KBM-7 (cell line): ENCODE measurements at regions not wholly inside any gene's neighbourhood (a gene's known extent, or its start where the extent isn't known, plus 50 kb on each side); places are given as distances from the start of the nearest gene placed in this dataset.

Experiments
- DNase-seq: peaks from one replicate; pipeline ENCODE4 v3.0.0-alpha.2; 2015
- in situ Hi-C: fragments of 300-500 bp; cut with MboI; formaldehyde crosslinking; loops from 2 replicates; pipeline ENCODE4 v1.14.3; 2020; ENCODE audit warnings: low sequenced_read_pairs, low pct_unique_long_range_greater_than_20kb, mixed read lengths

DNA sequence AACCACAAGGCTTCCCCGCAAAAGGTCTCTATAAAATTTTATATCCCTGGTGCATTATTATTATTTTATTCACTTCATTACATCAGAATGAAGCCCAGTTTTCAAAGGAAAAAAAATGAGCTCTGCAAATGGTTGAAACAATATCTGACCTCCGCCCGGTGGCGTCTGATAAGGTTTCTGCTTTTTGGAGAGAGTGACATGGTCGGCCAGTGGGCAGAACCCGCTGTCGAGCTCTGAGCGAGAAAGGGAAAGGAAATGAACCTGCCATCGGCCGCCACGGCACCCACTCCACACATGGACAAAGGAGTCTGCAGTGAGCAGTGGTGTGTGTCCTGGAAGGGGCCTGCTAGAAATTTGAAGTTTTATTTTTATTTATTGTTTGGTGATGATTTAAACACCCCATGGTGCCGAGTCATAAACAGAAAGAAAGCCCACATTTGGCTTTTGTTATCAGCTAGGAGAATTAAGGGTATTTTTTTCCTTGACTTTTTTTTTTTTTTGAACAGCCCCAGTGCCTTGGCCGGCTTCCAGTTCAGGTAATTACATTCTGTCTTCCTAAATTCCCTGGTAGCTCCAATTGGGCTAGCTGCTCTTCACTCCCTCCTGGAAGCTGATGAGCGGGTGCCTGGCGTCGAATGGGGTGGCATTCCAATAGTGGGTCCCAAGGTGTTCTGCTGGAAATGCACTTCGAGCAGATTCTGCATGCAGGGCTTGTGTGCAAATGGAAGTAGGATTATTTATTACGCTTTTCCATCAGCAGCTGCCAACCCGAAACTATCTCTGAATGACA lies 149.4 kb upstream of the MKI67 start:
- DNase-seq, result no peak
- in situ Hi-C loops, result no loop called here

DNA sequence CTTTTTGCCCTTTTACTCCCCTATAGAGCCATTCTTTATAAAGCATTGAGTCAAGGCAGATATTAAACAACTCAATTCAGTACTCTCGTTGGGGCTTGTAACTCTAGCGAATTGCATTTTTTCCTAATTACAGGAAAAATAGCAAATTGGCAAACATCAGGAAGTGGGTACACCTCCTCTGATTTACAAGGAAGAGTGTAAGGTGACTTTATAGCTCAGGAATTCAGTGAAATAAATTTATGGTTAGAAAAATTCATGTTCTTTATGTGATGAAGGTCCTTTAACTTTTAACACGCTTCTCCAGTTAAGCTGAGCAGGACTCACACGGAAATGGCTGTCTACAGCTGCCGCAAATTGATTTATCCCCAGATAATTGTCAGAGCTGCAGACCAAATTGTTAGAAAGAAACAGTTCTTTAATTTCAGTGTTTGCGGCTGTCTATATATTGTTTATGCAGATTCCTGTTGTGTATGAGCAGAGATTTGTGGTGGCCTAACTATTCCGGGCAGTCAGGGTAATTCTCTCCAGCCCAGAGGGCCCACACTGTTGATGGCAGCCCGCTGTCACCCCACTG lies 151.1 kb upstream of the MKI67 start:
- no peak for DNase-seq
- in situ Hi-C loops, result no loop called here

DNA sequence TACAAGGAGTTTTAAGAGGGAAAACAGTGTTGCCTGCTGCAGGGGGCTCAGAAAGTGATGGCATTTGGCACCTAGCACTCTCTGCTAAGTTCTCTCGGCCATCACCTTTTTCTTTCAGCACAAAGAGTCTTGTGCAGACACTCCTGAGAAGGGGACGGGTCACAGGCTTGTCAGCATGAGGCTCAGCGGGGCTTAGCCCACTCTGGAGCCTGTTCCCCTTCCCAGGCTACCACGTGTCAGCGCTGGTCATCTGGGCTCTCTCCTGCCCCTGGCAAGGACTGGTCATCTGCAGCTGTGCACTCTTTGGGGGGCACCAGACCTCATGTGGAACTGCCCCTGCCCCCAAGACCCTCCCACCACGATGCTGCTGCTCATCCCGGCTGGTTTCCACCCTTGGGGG lies 152.1 kb upstream of the MKI67 start:
- no peak for DNase-seq
- in situ Hi-C loops, result no loop called here

DNA sequence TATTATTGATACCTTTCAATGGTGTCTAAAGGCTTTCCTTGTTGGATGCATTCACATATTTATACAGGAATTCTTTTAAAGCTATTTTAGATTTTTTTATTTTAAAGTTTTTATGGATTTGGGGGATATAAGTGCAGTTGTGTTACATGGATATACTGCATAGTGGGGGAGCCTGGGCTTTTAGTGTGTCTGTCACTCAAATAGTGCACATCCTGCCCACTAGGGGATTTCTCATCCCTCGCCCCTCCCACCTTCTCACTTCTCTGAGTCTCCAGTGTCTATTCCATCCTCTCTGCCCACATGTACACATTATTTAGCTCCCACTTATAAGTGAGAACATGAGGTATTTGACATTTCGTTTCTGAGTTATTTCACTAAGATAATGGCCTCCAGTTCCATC lies 154.0 kb upstream of the MKI67 start:
- in situ Hi-C loops, result no loop called here
- no peak for DNase-seq

DNA sequence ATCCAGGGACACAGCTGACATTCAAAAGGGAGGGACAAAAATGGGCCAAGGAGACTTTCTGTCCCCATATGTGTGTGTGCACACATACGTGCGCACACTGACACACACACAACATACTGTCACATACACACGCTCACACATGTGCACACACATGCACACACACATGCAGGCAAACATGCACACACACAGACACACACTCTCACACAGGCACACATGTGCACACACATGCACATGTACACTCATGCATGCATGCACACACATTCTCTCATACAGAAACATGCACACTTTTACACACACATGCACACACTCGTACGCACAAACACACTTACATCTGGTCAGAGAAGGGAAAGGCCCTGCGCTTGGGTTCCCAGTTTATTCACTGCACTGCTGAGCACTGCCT lies 155.1 kb upstream of the MKI67 start:
- no peak for DNase-seq
- in situ Hi-C loops, result no loop called here

DNA sequence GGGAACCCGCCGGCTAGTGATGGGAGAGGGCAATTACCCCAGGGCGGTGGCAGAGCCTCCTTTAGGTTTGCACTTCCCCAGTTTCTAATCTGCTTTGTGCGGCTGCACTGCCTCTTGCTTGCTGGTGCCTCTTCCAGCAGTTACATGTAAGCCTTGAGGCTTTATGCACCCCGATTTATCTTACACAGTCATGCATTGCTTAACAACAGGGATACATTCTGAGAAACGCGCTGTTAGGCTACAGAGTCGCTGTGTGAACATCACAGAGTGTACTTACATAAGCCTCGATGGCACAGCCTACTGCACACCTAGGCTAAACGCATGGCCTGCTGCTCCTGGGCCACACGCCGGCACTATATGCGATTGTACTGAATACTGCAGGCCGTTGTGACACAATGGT lies 155.6 kb upstream of the MKI67 start:
- in situ Hi-C loops, result no loop called here
- no peak for DNase-seq

DNA sequence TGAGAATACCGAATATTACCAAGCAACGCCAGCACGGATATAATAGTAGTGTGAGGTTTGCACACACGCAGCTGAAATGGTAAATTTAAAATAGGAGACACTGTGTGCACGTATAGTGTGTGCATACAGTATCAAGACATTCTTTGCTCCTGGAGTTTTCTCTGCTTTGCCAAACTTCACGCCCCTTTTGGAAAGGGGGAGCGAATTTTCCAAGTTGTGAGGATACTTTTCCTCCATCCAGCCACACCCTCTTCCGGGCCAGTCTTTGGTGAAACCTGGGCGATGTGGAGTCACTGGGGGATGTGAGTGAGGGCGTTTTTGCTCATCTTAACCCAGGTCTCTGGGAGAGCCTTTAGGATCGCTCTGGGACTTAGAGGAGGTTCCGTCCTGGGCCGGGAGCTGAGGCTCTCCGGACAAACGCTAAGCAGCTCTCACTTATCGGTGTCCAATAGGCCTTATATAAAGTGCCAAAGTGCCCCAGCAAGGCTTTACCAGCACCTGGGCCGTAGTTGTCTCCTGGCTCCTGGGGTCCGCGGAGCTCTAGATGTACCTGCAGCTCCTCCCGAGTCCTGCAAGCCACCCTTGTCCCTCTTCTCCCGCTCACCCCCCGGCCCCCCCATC lies 160.0 kb upstream of the MKI67 start:
- DNase-seq, result no peak
- in situ Hi-C loops, result no loop called here

DNA sequence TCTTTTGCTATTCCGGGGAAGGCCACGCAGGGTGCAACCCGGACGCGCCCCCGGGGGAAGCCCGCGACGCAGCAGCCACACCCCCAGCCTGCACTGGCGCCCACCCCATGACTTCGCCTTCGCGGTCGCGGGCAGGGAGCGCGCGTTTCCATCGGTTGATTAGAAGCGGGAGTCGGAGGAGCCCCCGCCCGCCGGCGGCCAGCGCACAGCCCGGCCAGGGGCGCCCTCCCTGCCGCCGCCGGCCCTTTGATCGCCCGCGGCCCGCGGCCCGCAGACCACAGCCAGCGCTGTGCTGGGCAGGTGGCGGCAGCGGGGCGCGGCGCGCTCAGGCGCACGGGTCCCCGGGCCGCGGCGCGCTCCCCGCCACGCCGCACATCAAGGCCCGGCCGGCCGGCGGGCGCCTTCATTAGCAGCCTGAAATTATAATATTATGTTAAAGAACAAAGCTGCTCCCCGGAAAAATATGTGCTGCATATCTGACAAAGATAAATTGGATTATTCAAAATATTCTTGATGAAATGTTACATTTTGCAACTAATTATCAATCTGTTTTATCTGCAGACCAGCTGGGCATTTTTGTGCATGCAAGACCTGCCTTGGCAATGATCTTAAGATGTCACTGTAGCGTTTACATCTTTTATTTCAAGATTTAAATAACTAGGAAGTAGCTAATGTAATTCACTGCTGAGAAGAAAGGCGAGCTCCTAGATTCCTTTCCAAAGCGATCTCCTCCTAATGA lies 160.7 kb upstream of the MKI67 start:
- no peak for DNase-seq
- in situ Hi-C loops, result no loop called here

DNA sequence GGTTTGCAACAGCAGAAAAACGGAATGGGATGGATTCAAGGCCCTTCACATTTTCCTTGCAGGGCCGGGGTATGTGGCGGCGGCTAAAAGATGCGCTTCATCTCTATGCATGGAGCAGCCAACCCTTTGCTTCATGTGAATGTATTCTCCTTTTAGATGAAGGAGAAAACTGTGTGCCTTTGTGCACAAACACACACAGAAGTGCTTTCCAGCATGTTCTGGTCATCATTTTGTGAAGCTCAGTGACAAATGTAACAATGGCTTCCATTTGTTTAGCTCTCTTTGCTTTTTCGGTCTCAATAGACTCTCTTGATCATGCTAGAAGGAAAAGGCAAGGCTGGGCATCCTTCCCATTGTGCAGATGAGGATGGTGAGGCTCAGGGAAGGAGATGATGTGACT lies 161.7 kb upstream of the MKI67 start:
- in situ Hi-C loops, result no loop called here
- DNase-seq, result no peak

DNA sequence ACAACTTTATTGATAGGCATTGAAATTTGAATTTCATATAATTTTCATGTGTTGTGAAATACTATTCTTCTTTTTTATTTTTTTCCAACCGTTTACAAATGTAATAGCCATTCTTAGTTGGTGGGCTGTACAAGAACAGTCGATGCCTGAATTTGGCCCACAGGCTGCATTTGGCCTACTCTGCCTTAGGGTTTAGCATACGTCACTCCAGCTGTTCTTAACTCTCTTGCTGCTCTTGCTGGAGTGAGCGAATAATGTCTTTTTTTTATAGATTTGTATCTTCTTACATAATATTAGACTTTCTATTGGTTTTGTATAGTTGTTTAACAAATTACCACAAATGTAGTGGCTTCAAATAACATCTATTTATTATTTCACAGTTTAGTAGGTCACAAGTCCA lies 163.4 kb upstream of the MKI67 start:
- DNase-seq, result no peak
- in situ Hi-C loops, result no loop called here

DNA sequence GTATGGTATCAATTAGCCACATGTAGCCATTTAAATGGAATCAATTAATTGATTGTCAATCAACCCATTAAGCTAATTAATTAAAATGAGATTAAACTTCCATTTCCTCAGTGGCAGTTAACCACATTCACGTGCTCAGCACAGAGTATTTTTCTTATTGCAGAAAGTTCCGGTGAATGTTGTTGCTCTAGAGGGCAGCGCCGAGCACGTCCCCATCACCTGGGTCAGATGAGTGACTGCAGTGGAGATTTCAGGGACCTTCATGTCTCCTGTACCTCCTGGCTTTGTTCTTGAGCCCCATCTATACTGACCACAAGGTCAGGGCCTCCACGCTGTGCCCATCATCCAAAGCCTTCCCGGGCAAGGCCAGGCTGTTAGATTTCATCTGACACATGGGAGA lies 168.8 kb upstream of the MKI67 start:
- no peak for DNase-seq
- in situ Hi-C loops, result no loop called here

DNA sequence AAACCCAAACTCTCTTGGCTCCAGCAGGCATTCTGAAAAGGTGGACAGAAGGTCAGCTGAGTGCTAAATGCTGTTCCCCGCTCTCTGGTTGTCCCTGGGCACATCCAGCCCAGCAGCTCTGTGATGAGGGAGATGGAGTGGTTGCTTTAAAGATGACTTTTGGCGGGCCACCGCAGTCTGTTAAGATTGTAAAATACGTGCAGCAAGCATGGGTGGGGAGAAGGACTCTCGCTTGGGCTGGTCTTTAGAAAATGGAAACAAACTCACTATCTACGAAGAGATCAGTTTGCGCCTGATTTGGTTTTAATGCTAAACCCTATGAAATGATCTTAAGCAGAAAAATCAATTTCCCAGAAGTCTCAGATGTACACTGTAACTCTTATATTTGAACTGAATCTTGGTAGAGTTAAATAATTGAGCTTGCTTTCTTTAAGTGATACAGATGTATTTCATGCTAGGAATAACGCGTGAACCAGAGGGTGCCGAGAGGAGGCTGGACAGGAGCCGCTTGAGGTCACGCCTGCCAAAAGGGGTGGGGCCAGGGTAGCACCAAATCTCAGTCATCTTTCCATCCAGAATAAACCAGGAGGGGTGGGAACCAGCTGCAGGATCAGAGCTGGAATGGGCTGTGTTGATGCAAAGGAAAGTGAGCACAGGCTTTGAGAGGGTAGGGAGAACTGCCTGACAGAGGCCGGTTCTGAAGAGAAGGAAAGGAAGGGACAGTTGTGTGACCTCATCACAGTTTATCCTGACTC lies 170.2 kb upstream of the MKI67 start:
- in situ Hi-C loops, result no loop called here
- DNase-seq, result no peak

DNA sequence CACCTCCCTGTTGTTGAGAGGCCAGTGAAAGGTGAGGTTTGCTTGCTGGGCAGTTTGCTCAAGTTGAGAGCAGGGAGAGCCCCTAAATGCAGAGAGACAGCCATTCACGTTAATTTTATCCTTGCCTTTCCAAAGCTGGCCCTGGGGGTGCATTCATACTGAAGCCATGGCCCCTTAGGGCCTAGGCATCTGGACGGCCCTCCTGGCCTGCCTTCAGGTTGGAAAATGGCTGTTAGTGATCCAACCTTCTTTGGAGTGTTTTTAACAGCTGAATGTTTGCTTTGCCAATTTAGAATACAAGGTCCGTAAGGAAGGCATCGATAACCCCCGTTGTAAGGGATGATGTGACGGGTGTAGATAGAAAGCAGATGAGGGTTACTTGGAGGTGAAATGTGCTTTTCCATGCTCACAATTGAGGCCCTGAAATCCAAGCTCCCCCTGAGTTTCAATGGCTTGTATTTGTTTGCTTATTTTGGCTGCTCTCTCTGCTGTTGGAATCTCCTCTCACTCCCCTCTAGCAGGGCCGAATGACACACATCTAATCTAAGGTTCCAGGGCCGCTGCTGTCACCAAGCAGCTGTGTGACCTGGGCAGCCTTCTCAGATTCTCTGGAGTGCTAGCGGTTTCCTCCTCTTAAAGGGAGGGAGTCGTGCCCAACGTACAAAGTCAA lies 171.6 kb upstream of the MKI67 start:
- DNase-seq, result no peak
- in situ Hi-C loops, result no loop called here

DNA sequence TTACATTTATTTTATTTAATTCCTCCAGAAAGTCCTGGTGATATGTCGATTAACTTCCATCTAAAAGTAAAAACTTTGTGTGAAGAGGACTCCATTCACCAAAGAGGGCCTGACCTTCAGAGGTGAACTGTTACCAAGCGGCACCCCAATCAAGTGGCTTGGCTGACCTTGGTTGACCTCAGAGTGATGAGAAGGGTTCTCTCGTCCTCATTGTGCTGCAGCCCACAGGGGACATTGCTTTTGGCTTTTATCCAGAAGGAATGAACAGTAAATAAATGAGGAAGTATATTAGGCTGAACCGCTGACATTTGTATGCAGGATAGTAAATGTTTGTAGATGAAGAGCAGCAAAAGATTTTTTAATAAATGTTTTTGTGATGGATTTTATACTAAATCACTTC lies 172.4 kb upstream of the MKI67 start:
- DNase-seq, result no peak
- in situ Hi-C loops, result no loop called here

DNA sequence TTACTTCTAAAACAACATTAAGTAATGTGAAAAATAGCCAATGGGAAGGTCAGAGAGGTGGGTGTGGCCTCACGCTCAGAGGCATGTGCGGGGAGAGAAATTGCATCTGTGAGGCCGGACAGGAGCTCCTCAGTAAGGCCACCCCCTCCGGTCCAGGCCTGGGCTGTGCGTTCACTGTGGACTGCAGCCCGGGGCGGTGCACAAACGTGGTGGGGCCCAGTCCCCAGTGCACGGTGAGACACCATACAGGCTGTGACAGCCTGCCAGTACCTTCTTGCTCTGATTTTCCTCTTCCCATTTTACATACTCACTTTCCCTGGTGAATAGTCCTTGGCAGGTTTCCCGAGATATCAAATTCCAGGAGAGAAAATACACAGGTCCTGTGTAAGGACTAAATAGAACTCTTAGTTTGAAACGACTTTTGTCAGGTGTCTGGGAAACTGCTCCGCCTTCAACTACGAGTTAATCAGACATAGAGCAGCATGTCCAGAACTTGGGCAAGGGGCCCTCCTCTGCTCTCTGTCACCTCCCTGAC lies 174.1 kb upstream of the MKI67 start:
- in situ Hi-C loops, result no loop called here
- no peak for DNase-seq

DNA sequence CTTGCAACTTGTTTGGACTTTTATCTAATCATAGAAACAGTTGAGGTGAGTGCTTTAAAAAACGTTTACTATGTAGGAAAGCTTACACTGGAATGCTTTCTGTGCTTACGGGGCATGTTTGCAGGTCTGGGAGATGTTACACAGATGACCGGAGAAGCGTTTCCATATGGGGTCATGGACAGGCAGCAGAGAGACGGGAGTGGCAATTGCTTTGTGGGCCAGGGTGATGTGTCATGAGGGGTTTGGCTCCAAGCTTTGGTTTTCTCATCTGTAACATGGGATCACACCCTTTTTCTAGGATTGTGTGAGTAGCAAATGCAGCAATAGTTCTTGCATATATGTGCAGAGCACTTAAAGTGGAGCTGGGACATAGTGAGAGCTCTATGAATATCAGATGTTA lies 174.8 kb upstream of the MKI67 start:
- no peak for DNase-seq
- in situ Hi-C loops, result no loop called here

DNA sequence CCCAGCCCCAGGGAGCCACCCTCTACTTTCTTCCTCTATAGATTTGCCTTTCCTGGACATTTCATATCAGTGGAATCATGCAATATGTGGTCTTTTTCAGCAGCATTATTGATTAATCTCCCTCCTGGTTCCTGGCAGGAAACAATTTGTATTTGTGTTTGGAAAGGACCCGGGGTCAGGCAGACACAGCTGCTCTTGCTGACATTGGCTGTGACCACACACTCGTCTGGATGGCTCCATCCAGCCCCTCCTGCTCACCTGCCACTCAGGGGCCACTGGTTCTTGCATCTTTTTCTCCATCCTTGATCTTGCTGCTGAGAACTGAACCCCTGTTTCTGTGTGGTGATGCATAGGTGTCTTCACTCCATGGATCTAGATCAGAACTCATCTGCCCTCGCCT lies 176.6 kb upstream of the MKI67 start:
- in situ Hi-C loops, result no loop called here
- DNase-seq, result no peak

DNA sequence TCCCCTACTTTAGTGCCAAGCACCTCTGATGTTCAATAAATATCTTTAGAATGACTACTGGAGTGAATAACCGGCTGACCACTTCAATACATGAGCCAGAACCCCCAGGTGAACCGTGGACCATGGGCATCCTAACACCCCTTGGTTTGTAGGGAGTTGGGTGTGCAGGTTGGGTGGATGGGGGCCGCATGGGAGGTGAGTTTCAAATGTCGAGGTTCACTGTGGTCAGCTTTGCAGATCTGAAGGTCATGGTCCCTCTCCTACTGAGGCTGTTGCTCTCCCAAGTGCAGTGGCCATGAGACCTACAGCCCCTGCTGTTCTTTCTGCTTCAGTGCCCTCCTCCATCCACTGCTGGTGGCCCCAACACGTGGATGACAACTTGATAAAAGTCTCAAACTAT lies 178.0 kb upstream of the MKI67 start:
- in situ Hi-C loops, result no loop called here
- DNase-seq, result no peak
